Liver (tissue), 8 donors: ENCODE measurements at regions not wholly inside any gene's neighbourhood (a gene's known extent, or its start where the extent isn't known, plus 50 kb on each side); places are given as distances from the start of the nearest gene placed in this dataset.

Experiments
- DNase-seq: peaks from one replicate; pipeline ENCODE4 v3.0.0-alpha.2; 2017; ENCODE audit warnings: low spot score
- H3K27ac ChIP-seq, 2 donors: one replicate each; pipeline ENCODE4 v1.7.0; 2013; ENCODE audit warnings: inconsistent platforms in 2 of 2, low read length in 2 of 2, control low read depth in 1 of 2, low read depth in 1 of 2, mild to moderate bottlenecking in 1 of 2
- H3K27me3 ChIP-seq, 4 donors: one replicate each; pipeline versions ENCODE4 v1.6.1 to v1.7.0; 2013; ENCODE audit warnings: low read length in 3 of 4, inconsistent platforms in 1 of 4, mild to moderate bottlenecking in 1 of 4, moderate library complexity in 1 of 4; ENCODE audit not compliant: control insufficient read depth in 4 of 4, insufficient read depth in 4 of 4
- H3K36me3 ChIP-seq, 4 donors: one replicate each; pipeline versions ENCODE4 v1.6.1 to v1.7.0; 2013; ENCODE audit warnings: low read length in 3 of 4, mild to moderate bottlenecking in 3 of 4, low read depth in 1 of 4, moderate library complexity in 1 of 4; ENCODE audit not compliant: control insufficient read depth in 4 of 4, insufficient read depth in 3 of 4
- H3K4me1 ChIP-seq, 4 donors: one replicate each; pipeline versions ENCODE4 v1.6.1 to v1.7.0; 2013; ENCODE audit warnings: low read length in 3 of 4, mild to moderate bottlenecking in 3 of 4, moderate library complexity in 1 of 4; ENCODE audit not compliant: control insufficient read depth in 4 of 4, insufficient read depth in 4 of 4
- H3K4me3 ChIP-seq, 3 donors: one replicate each; pipeline versions ENCODE4 v1.6.1 to v1.7.0; 2013; ENCODE audit warnings: low read length in 3 of 3, control low read depth in 1 of 3, low read depth in 1 of 3, mild to moderate bottlenecking in 1 of 3
- H3K9ac ChIP-seq, 2 donors: one replicate each; pipeline ENCODE4 v1.7.0; 2013; ENCODE audit warnings: low read length in 2 of 2, mild to moderate bottlenecking in 2 of 2, moderate library complexity in 2 of 2, control low read depth in 1 of 2, low read depth in 1 of 2
- H3K9me3 ChIP-seq, 4 donors: one replicate each; pipeline versions ENCODE4 v1.6.1 to v1.7.0; 2013; ENCODE audit warnings: low read length in 3 of 4; ENCODE audit not compliant: control insufficient read depth in 4 of 4
- CTCF ChIP-seq: fragments of 150-350 bp; IDR thresholded peaks from 2 replicates; pipeline ENCODE4 v1.5.1; 2017; ENCODE audit warnings: improper control_type of control experiment, low read depth, low read length; ENCODE audit not compliant: missing input control
- EGR1 ChIP-seq, 2 donors: IDR thresholded peaks; 2 replicates each; pipeline ENCODE4 v1.6.1; 2016 to 2018; ENCODE audit warnings: antibody characterized with exemption in 2 of 2, low read depth in 2 of 2
- FOXA1 ChIP-seq: IDR thresholded peaks from 2 replicates; pipeline ENCODE4 v1.6.1; 2016; ENCODE audit warnings: antibody characterized with exemption
- FOXA2 ChIP-seq: IDR thresholded peaks from 2 replicates; pipeline ENCODE4 v1.6.1; 2016; ENCODE audit warnings: antibody characterized with exemption
- GABPA ChIP-seq, 2 donors: IDR thresholded peaks in 1 of 2; conservative IDR thresholded peaks in 1 of 2; 2 replicates each; pipeline ENCODE4 v1.6.1; 2016; ENCODE audit warnings: antibody characterized with exemption in 2 of 2, mild to moderate bottlenecking in 1 of 2, moderate library complexity in 1 of 2
- HNF4A ChIP-seq, 2 donors: conservative IDR thresholded peaks; 2 replicates each; pipeline ENCODE4 v1.6.1; 2016; ENCODE audit warnings: antibody characterized with exemption in 2 of 2, mild to moderate bottlenecking in 2 of 2
- HNF4G ChIP-seq: IDR thresholded peaks from 2 replicates; pipeline ENCODE4 v1.6.1; 2016; ENCODE audit warnings: antibody characterized with exemption
- JUND ChIP-seq, 2 donors: IDR thresholded peaks; 2 replicates each; pipeline ENCODE4 v1.6.1; 2016; ENCODE audit warnings: antibody characterized with exemption in 2 of 2
- NR2F2 ChIP-seq: IDR thresholded peaks from 2 replicates; pipeline ENCODE4 v1.6.1; 2016; ENCODE audit warnings: antibody characterized with exemption
- RAD21 ChIP-seq, 2 donors: IDR thresholded peaks; 2 replicates each; pipeline ENCODE4 v1.6.1; 2016; ENCODE audit warnings: antibody characterized with exemption in 2 of 2, mild to moderate bottlenecking in 2 of 2
- REST ChIP-seq: IDR thresholded peaks from 2 replicates; pipeline ENCODE4 v1.6.1; 2016; ENCODE audit warnings: antibody characterized with exemption, mild to moderate bottlenecking
- RXRA ChIP-seq, 2 donors: IDR thresholded peaks; 2 replicates each; pipeline ENCODE4 v1.6.1; 2017 to 2018; ENCODE audit warnings: antibody characterized with exemption in 2 of 2, mild to moderate bottlenecking in 1 of 2
- SP1 ChIP-seq: IDR thresholded peaks from 2 replicates; pipeline ENCODE4 v1.6.1; 2018; ENCODE audit warnings: antibody characterized with exemption, mild to moderate bottlenecking
- TAF1 ChIP-seq: conservative IDR thresholded peaks from 2 replicates; pipeline ENCODE4 v1.6.1; 2016; ENCODE audit warnings: antibody characterized with exemption, mild to moderate bottlenecking
- WGBS: extraction: QIAGEN DNeasy Blood & Tissue Kit; methylation state at CpG from one replicate; pipeline ENCODE4 v1.1.7; 2013; 5-methylcytosine and 5-hydroxymethylcytosine counted together
- TF ChIP-seq, protein P1 (sequence below): IDR thresholded peaks from 2 replicates; pipeline ENCODE4 v1.6.1; 2016; ENCODE audit warnings: antibody characterized with exemption
- TF ChIP-seq, protein P2 (sequence below): IDR thresholded peaks from 2 replicates; pipeline ENCODE4 v1.6.1; 2016; ENCODE audit warnings: antibody characterized with exemption
- TF ChIP-seq, protein P3 (sequence below): IDR thresholded peaks from 2 replicates; pipeline ENCODE4 v1.6.1; 2016; ENCODE audit warnings: antibody characterized with exemption
- donor health status: healthy.
- donor health status: healthy.
- donor health status: healthy.
- donor health status: healthy.
- donor health status: healthy.

DNA sequence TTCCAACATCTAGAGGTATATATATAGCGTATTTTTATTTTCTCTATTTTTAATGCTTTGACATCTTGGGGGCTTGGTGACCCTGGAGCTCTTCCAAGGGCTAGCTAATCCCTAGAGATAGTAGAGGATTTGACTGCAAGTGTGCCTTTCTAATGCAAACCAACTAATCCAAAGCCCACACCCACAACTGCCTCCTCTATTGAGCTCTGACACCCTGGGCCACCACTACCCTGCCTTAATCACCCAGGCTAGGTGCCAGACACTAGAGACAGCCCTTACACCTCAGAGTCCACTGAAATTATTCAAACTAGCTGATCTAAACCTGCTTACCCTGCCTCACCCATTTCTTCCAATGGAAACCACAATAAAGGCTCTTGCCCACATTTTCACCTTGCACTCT is 69.6 kb upstream of the ATXN3L start:
- DNase-seq = no peak
- Histone ChIP-seq H3K27ac (no peak overlapping the region), H3K9me3 (no peaks in the 10 kb centered on the region), H3K27me3 (no peaks in the 10 kb centered on the region), H3K36me3 (no peaks in the 10 kb centered on the region), H3K4me1 (peaks cover 0 to 5% (median 4%) of the 10 kb centered on the region in 4 donors), H3K4me3 (no peak overlapping the region), H3K9ac (no peak overlapping the region)
- 92% methylated on average over 1 of the region's 1 CpG for WGBS
- TF ChIP-seq NR2F2 (no peak), TAF1 (no peak), FOXA2 (no peak), HNF4G (no peak), CTCF (no peak), RXRA (IDR thresholded peaks at IDR 0.05) (no peak), SP1 (no peak), HNF4A (conservative IDR thresholded peaks at IDR 0.05) (no peak), REST (no peak), EGR1 (IDR thresholded peaks at IDR 0.05; ENCODE audit: low read depth in 2 of 2) (no peak), RAD21 (IDR thresholded peaks at IDR 0.05) (no peak), FOXA1 (no peak), JUND (IDR thresholded peaks at IDR 0.05) (no peak)
- TF ChIP-seq, protein P1, sequence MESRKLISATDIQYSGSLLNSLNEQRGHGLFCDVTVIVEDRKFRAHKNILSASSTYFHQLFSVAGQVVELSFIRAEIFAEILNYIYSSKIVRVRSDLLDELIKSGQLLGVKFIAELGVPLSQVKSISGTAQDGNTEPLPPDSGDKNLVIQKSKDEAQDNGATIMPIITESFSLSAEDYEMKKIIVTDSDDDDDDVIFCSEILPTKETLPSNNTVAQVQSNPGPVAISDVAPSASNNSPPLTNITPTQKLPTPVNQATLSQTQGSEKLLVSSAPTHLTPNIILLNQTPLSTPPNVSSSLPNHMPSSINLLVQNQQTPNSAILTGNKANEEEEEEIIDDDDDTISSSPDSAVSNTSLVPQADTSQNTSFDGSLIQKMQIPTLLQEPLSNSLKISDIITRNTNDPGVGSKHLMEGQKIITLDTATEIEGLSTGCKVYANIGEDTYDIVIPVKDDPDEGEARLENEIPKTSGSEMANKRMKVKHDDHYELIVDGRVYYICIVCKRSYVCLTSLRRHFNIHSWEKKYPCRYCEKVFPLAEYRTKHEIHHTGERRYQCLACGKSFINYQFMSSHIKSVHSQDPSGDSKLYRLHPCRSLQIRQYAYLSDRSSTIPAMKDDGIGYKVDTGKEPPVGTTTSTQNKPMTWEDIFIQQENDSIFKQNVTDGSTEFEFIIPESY = no peak
- TF ChIP-seq, protein P2, sequence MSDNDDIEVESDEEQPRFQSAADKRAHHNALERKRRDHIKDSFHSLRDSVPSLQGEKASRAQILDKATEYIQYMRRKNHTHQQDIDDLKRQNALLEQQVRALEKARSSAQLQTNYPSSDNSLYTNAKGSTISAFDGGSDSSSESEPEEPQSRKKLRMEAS = no peak

GRCh38 chrX:13387666-13388494 is 68.0 kb upstream of the ATXN3L start:
- 88% methylated on average over 2 of the region's 2 CpGs for WGBS
- no peak overlapping the region for H3K27ac ChIP-seq
- H3K4me1 ChIP-seq = peaks cover 2 to 5% (median 4%) of the 10 kb centered on the region in 4 donors
- no peak overlapping the region for H3K4me3 ChIP-seq
- no peaks in the 10 kb centered on the region for H3K9me3 ChIP-seq
- no peaks in the 10 kb centered on the region for H3K36me3 ChIP-seq
- H3K9ac ChIP-seq = no peak overlapping the region
- TF ChIP-seq FOXA2 (no peak), RXRA (IDR thresholded peaks at IDR 0.05) (no peak), FOXA1 (no peak), HNF4A (conservative IDR thresholded peaks at IDR 0.05) (no peak), RAD21 (IDR thresholded peaks at IDR 0.05) (no peak), SP1 (no peak), EGR1 (IDR thresholded peaks at IDR 0.05; ENCODE audit: low read depth in 2 of 2) (no peak), HNF4G (no peak), JUND (IDR thresholded peaks at IDR 0.05) (no peak), TAF1 (no peak), GABPA (IDR thresholded peaks at IDR 0.05 in 1 of 2, conservative IDR thresholded peaks at IDR 0.05 in 1 of 2) (no peak), REST (no peak)
- TF ChIP-seq, protein P3, sequence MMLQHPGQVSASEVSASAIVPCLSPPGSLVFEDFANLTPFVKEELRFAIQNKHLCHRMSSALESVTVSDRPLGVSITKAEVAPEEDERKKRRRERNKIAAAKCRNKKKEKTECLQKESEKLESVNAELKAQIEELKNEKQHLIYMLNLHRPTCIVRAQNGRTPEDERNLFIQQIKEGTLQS = no peak
- TF ChIP-seq, protein P2 = no peak
- H3K27me3 ChIP-seq = no peaks in the 10 kb centered on the region
- DNase-seq = no peak
